C4-2B (cell line): ENCODE measurements at regions not wholly inside any gene's neighbourhood (a gene's known extent, or its start where the extent isn't known, plus 50 kb on each side); places are given as distances from the start of the nearest gene placed in this dataset.

Experiments used
- ZFX ChIP-seq: fragments of 450-650 bp; IDR thresholded peaks from 2 replicates; pipeline ENCODE4 v1.6.1; 2017
- TF ChIP-seq, protein P1 (sequence below): fragments of 450-650 bp; conservative IDR thresholded peaks from 2 replicates; pipeline ENCODE4 v1.5.1; 2017; ENCODE audit warnings: mild to moderate bottlenecking

DNA sequence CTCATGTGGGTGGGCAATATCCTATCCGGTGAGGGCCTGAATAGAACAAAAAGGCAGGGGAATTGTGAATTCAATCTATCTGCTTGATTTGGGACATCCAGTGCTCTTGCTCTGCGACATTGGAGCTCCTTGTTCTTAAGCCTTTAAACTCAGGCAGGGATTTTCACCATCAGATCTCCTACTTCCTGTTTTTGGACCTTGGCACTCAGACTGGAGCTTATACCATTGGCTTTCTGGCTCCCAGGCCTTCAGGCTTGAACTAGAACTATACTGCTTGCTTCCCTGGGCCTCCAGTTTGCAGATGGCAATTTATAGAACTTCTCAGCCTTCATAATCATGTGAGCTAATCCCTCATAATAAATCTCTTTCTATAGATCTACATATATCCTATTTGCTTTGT is 134.3 kb upstream of the CLINT1 start:
- TF ChIP-seq, protein P1, sequence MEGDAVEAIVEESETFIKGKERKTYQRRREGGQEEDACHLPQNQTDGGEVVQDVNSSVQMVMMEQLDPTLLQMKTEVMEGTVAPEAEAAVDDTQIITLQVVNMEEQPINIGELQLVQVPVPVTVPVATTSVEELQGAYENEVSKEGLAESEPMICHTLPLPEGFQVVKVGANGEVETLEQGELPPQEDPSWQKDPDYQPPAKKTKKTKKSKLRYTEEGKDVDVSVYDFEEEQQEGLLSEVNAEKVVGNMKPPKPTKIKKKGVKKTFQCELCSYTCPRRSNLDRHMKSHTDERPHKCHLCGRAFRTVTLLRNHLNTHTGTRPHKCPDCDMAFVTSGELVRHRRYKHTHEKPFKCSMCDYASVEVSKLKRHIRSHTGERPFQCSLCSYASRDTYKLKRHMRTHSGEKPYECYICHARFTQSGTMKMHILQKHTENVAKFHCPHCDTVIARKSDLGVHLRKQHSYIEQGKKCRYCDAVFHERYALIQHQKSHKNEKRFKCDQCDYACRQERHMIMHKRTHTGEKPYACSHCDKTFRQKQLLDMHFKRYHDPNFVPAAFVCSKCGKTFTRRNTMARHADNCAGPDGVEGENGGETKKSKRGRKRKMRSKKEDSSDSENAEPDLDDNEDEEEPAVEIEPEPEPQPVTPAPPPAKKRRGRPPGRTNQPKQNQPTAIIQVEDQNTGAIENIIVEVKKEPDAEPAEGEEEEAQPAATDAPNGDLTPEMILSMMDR: no peak
- TF ChIP-seq ZFX: no peak
